Suprapubic skin (tissue), 4 donors: ENCODE measurements at regions not wholly inside any gene's neighbourhood (a gene's known extent, or its start where the extent isn't known, plus 50 kb on each side); places are given as distances from the start of the nearest gene placed in this dataset.

ENCODE experiments used
- DNase-seq, 2 donors: peaks; one replicate each; pipeline ENCODE4 v3.0.0-alpha.2; 2019; ENCODE audit warnings: low spot score in 2 of 2
- H3K27ac ChIP-seq: fragments of 200-600 bp; sonication (generic); one replicate; pipeline ENCODE4 v1.5.1; 2019
- H3K27me3 ChIP-seq: fragments of 200-600 bp; sonication (generic); one replicate; pipeline ENCODE4 v1.5.1; 2019
- H3K36me3 ChIP-seq: fragments of 200-600 bp; sonication (generic); one replicate; pipeline ENCODE4 v1.5.1; 2019
- H3K4me1 ChIP-seq: fragments of 200-600 bp; sonication (generic); one replicate; pipeline ENCODE4 v1.5.1; 2019
- H3K4me3 ChIP-seq: fragments of 200-600 bp; sonication (generic); one replicate; pipeline ENCODE4 v1.5.1; 2019; ENCODE audit warnings: mild to moderate bottlenecking
- H3K9me3 ChIP-seq: fragments of 200-600 bp; sonication (generic); one replicate; pipeline ENCODE4 v1.5.1; 2019
- EP300 ChIP-seq: sonication (generic); formaldehyde crosslinking; IDR thresholded peaks from one replicate; pipeline ENCODE4 v1.6.1; 2017; ENCODE audit warnings: antibody characterized with exemption
- POLR2A ChIP-seq, 2 donors: fragments of 450-650 bp; IDR thresholded peaks; one replicate each; pipeline ENCODE4 v1.6.1; 2017; ENCODE audit warnings: antibody characterized with exemption in 2 of 2, mild to moderate bottlenecking in 2 of 2, moderate library complexity in 2 of 2
- POLR2AphosphoS5 ChIP-seq, 3 donors: sonication (generic); formaldehyde crosslinking; IDR thresholded peaks; one replicate each; pipeline ENCODE4 v1.6.1; 2017; ENCODE audit warnings: antibody characterized with exemption in 3 of 3
- WGBS: methylation state at CpG from one replicate; pipeline ENCODE4 v1.1.5; 2018; 5-methylcytosine and 5-hydroxymethylcytosine counted together
- TF ChIP-seq, protein P1 (sequence below), 2 donors: fragments of 200-600 bp in 1 of 2; fragments of 450-650 bp in 1 of 2; sonication (generic) in 1 of 2; IDR thresholded peaks; one replicate each; pipeline ENCODE4 v1.5.1; 2016 to 2019; ENCODE audit warnings: antibody characterized with exemption in 2 of 2, mild to moderate bottlenecking in 1 of 2, moderate library complexity in 1 of 2

- no peak for DNase-seq
- no peaks in the 10 kb centered on the region for H3K9me3 ChIP-seq
- H3K4me1 ChIP-seq = no peaks in the 10 kb centered on the region
- TF ChIP-seq, protein P1, sequence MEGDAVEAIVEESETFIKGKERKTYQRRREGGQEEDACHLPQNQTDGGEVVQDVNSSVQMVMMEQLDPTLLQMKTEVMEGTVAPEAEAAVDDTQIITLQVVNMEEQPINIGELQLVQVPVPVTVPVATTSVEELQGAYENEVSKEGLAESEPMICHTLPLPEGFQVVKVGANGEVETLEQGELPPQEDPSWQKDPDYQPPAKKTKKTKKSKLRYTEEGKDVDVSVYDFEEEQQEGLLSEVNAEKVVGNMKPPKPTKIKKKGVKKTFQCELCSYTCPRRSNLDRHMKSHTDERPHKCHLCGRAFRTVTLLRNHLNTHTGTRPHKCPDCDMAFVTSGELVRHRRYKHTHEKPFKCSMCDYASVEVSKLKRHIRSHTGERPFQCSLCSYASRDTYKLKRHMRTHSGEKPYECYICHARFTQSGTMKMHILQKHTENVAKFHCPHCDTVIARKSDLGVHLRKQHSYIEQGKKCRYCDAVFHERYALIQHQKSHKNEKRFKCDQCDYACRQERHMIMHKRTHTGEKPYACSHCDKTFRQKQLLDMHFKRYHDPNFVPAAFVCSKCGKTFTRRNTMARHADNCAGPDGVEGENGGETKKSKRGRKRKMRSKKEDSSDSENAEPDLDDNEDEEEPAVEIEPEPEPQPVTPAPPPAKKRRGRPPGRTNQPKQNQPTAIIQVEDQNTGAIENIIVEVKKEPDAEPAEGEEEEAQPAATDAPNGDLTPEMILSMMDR (IDR thresholded peaks at IDR 0.05) = no peak
- TF ChIP-seq POLR2AphosphoS5 (IDR thresholded peaks at IDR 0.05) (no peak), EP300 (no peak), POLR2A (IDR thresholded peaks at IDR 0.05) (no peak)
- no peaks in the 10 kb centered on the region for H3K36me3 ChIP-seq
- H3K4me3 ChIP-seq = no peak overlapping the region
- H3K27me3 ChIP-seq = no peaks in the 10 kb centered on the region
- 72% methylated on average over 4 of the region's 4 CpGs for WGBS
- no peak overlapping the region for H3K27ac ChIP-seq
Observed at GRCh38 chr15:47570451-47570850, 146.9 kb upstream of the SEMA6D start.

GRCh38 chr15:47570881-47571640, 146.2 kb upstream of the SEMA6D start:
- TF ChIP-seq, protein P1 (IDR thresholded peaks at IDR 0.05) = no peak
- no peak for TF ChIP-seq POLR2AphosphoS5 (IDR thresholded peaks at IDR 0.05)
- no peak for TF ChIP-seq POLR2A (IDR thresholded peaks at IDR 0.05)
- TF ChIP-seq EP300 = no peak
- Histone ChIP-seq H3K27me3 (no peaks in the 10 kb centered on the region), H3K9me3 (no peaks in the 10 kb centered on the region), H3K4me1 (no peaks in the 10 kb centered on the region), H3K27ac (no peak overlapping the region), H3K36me3 (no peaks in the 10 kb centered on the region), H3K4me3 (no peak overlapping the region)
- no peak for DNase-seq
- WGBS = 72% methylated on average over 4 of the region's 4 CpGs

GRCh38 chr15:47573673-47574072, 143.6 kb upstream of the SEMA6D start:
- no peaks in the 10 kb centered on the region for H3K36me3 ChIP-seq

GRCh38 chr15:47577000-47577399, 140.3 kb upstream of the SEMA6D start:
- DNase-seq = no peak
- Histone ChIP-seq H3K36me3 (no peaks in the 10 kb centered on the region), H3K9me3 (no peaks in the 10 kb centered on the region), H3K4me1 (no peaks in the 10 kb centered on the region), H3K4me3 (no peak overlapping the region), H3K27ac (no peak overlapping the region), H3K27me3 (no peaks in the 10 kb centered on the region)
- TF ChIP-seq, protein P1 (IDR thresholded peaks at IDR 0.05) = no peak
- TF ChIP-seq EP300 (no peak), POLR2A (IDR thresholded peaks at IDR 0.05) (no peak), POLR2AphosphoS5 (IDR thresholded peaks at IDR 0.05) (no peak)

More at GRCh38 chr15:47573673-47574072, 143.6 kb upstream of the SEMA6D start:
- no peak for DNase-seq
- TF ChIP-seq POLR2A (IDR thresholded peaks at IDR 0.05) (no peak), POLR2AphosphoS5 (IDR thresholded peaks at IDR 0.05) (no peak), EP300 (no peak)
- TF ChIP-seq, protein P1 (IDR thresholded peaks at IDR 0.05) = no peak
- H3K9me3 ChIP-seq = no peaks in the 10 kb centered on the region
- no peak overlapping the region for H3K4me3 ChIP-seq
- no peak overlapping the region for H3K27ac ChIP-seq
- no peaks in the 10 kb centered on the region for H3K4me1 ChIP-seq
- no peaks in the 10 kb centered on the region for H3K27me3 ChIP-seq

DNA sequence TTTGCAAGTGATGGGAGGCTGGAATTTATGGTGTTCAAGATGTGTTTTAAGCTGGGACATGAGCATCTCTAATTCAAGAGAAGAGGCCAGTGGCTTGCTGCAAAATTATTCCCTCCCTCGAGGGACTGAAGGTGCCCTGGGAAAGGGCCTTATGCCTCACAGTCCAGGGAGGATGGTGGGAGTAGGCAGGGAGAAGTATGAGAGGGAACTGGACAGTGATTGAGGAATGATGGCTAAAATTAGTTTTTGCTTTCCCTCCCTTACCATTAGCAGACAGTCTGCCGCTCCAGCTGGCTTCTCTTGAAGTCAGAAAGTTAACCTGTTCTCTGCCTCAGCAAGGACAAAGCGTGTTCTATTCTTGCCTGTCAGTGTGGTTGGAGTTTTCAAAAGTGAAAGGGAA, 139.8 kb upstream of the SEMA6D start:
- no peak overlapping the region for H3K27ac ChIP-seq
- 51% methylated on average over 3 of the region's 3 CpGs for WGBS

More for the DNA sequence above, 139.8 kb upstream of the SEMA6D start:
- no peak for DNase-seq
- Histone ChIP-seq H3K4me1 (no peaks in the 10 kb centered on the region), H3K27me3 (no peaks in the 10 kb centered on the region), H3K36me3 (no peaks in the 10 kb centered on the region), H3K9me3 (no peaks in the 10 kb centered on the region), H3K4me3 (no peak overlapping the region)
- TF ChIP-seq, protein P1 (IDR thresholded peaks at IDR 0.05) = no peak
- TF ChIP-seq EP300 (no peak), POLR2AphosphoS5 (IDR thresholded peaks at IDR 0.05) (no peak), POLR2A (IDR thresholded peaks at IDR 0.05) (no peak)
